ENCODE measurements at regions not wholly inside any gene's neighbourhood (a gene's known extent, or its start where the extent isn't known, plus 50 kb on each side); places are given as distances from the start of the nearest gene placed in this dataset.
"Not testable (repeated sequence)": the region's sequence is repeated elsewhere in the genome, so short reads cannot be mapped to it uniquely, and the experiment has no call there.

DNA sequence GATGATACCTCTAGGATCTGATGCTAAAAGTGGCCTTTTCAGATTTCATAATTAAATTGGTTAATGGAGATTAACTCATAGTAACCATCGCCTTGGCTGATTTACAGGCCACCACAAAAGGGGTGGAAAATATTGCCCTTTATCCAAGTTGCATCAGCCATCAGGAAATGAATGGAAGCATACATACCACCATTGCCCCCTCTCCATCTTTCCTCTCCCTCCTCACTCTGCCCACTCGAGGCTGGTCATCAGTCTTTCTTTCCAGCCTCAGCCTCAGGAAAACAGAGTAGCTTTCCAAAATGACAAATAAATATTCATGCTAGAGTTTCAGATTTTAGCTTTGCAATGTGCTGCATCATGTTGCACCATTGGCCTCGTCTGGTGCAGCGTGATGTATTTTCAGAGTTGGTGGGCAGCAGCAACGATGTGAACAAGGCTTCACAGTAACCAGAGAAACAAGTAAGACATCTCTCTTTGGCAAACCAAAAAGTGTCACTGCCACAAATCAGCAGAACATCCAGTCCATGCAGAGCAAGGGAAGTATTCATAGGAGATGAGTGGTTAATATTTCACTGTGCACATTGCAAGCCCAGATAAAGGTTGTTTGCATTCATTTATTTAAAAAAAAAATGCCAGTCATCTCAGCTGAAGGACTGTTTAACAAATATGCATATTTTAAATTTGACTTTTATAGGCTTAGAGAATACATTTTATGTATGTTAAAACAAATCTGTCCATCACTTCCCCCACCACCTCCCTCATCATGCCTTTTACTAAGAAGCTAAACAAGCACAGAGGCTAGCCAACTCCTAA, 136.7 kb upstream of the FAT3 start:
- no peaks in the 10 kb centered on the region for H3K9me3 ChIP-seq (ENCODE audit: control insufficient read depth in 3 of 3, low read length in 3 of 3)
- H3K27ac ChIP-seq (ENCODE audit: low read depth, low read length), result no peak overlapping the region
- H3K9ac ChIP-seq (ENCODE audit: low read depth in 1 of 3, low read length in 3 of 3), result no peak overlapping the region
- no peak overlapping the region for H3K4me3 ChIP-seq (ENCODE audit: low read length in 3 of 3)
- H3K4me1 ChIP-seq (ENCODE audit: control insufficient read depth in 3 of 3, insufficient read depth in 3 of 3, low read length in 3 of 3), result no peaks in the 10 kb centered on the region
- H3K27me3 ChIP-seq (ENCODE audit: control insufficient read depth in 3 of 3, insufficient read depth in 3 of 3, low read length in 3 of 3), result no peaks in the 10 kb centered on the region
- H3K36me3 ChIP-seq (ENCODE audit: control insufficient read depth in 3 of 3, insufficient read depth in 3 of 3, low read length in 3 of 3), result no peaks in the 10 kb centered on the region

- Histone ChIP-seq H3K4me1 (ENCODE audit: control insufficient read depth in 3 of 3, insufficient read depth in 3 of 3, low read length in 3 of 3) (no peaks in the 10 kb centered on the region), H3K9ac (ENCODE audit: low read depth in 1 of 3, low read length in 3 of 3) (no peak overlapping the region), H3K36me3 (ENCODE audit: control insufficient read depth in 3 of 3, insufficient read depth in 3 of 3, low read length in 3 of 3) (no peaks in the 10 kb centered on the region), H3K27ac (ENCODE audit: low read depth, low read length) (no peak overlapping the region), H3K4me3 (ENCODE audit: low read length in 3 of 3) (no peak overlapping the region), H3K9me3 (ENCODE audit: control insufficient read depth in 3 of 3, low read length in 3 of 3) (peaks cover 0 to 2% (median 0%) of the 10 kb centered on the region in 3 donors), H3K27me3 (ENCODE audit: control insufficient read depth in 3 of 3, insufficient read depth in 3 of 3, low read length in 3 of 3) (no peaks in the 10 kb centered on the region)
Measured at GRCh38 chr11:92083123-92083522, 141.5 kb upstream of the FAT3 start.

DNA sequence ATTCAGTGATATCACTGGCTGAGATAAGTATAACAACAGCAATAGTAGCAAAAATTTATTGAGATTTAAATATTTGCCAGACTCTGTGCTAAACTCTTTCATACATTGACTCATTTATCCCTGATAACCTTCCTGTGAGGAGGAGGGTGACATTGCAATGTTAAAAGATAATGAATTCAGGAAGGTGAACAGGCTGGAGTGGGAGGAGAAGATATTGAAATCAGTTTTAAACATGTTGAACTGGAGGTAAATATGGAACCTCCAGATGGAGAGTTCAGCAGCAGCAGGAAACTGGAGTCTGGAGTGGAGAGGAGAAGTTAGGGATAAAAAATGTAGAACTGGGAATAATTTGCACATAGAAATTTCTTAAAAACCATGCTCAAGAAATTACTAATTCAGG, 142.0 kb upstream of the FAT3 start:
- no peaks in the 10 kb centered on the region for H3K4me1 ChIP-seq (ENCODE audit: control insufficient read depth in 3 of 3, insufficient read depth in 3 of 3, low read length in 3 of 3)
- no peak overlapping the region for H3K27ac ChIP-seq (ENCODE audit: low read depth, low read length)
- no peak overlapping the region for H3K4me3 ChIP-seq (ENCODE audit: low read length in 3 of 3)
- H3K9me3 ChIP-seq (ENCODE audit: control insufficient read depth in 3 of 3, low read length in 3 of 3), result peaks cover 0 to 2% (median 0%) of the 10 kb centered on the region in 3 donors
- no peaks in the 10 kb centered on the region for H3K27me3 ChIP-seq (ENCODE audit: control insufficient read depth in 3 of 3, insufficient read depth in 3 of 3, low read length in 3 of 3)
- no peaks in the 10 kb centered on the region for H3K36me3 ChIP-seq (ENCODE audit: control insufficient read depth in 3 of 3, insufficient read depth in 3 of 3, low read length in 3 of 3)
- H3K9ac ChIP-seq (ENCODE audit: low read depth in 1 of 3, low read length in 3 of 3), result no peak overlapping the region

GRCh38 chr11:92074498-92074897, 150.1 kb upstream of the FAT3 start:
- H3K9ac ChIP-seq (ENCODE audit: low read depth in 1 of 3, low read length in 3 of 3); H3K4me3 ChIP-seq (ENCODE audit: low read length in 3 of 3); H3K36me3 ChIP-seq (ENCODE audit: control insufficient read depth in 3 of 3, insufficient read depth in 3 of 3, low read length in 3 of 3); H3K9me3 ChIP-seq (ENCODE audit: control insufficient read depth in 3 of 3, low read length in 3 of 3); H3K27ac ChIP-seq (ENCODE audit: low read depth, low read length); H3K4me1 ChIP-seq (ENCODE audit: control insufficient read depth in 3 of 3, insufficient read depth in 3 of 3, low read length in 3 of 3); H3K27me3 ChIP-seq (ENCODE audit: control insufficient read depth in 3 of 3, insufficient read depth in 3 of 3, low read length in 3 of 3): not testable (repeated sequence)

DNA sequence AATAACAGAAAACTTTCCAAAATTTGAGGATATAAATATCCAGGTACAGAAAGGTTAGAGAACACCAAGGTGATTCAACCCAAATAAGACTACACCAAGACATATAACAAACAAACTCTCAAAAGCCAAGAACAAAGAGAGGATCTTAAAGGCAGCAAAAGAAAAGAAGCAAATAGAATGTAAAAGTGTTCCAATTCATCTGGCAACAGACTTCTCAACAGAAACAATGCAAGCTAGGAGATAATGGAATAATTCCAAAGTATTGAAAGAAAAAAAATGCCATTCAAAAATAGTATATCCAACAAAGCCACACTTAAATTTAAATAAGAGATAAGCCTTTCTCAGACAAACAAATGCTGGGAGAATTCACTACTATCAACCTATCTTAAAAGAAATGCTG, 153.0 kb upstream of the FAT3 start:
- H3K9me3 ChIP-seq (ENCODE audit: control insufficient read depth in 3 of 3, low read length in 3 of 3), result no peaks in the 10 kb centered on the region
- H3K36me3 ChIP-seq (ENCODE audit: control insufficient read depth in 3 of 3, insufficient read depth in 3 of 3, low read length in 3 of 3), result no peaks in the 10 kb centered on the region
- no peak overlapping the region for H3K4me3 ChIP-seq (ENCODE audit: low read length in 3 of 3)
- H3K9ac ChIP-seq (ENCODE audit: low read depth in 1 of 3, low read length in 3 of 3), result no peak overlapping the region
- H3K4me1 ChIP-seq (ENCODE audit: control insufficient read depth in 3 of 3, insufficient read depth in 3 of 3, low read length in 3 of 3), result no peaks in the 10 kb centered on the region
- H3K27me3 ChIP-seq (ENCODE audit: control insufficient read depth in 3 of 3, insufficient read depth in 3 of 3, low read length in 3 of 3), result no peaks in the 10 kb centered on the region
- H3K27ac ChIP-seq (ENCODE audit: low read depth, low read length), result no peak overlapping the region

DNA sequence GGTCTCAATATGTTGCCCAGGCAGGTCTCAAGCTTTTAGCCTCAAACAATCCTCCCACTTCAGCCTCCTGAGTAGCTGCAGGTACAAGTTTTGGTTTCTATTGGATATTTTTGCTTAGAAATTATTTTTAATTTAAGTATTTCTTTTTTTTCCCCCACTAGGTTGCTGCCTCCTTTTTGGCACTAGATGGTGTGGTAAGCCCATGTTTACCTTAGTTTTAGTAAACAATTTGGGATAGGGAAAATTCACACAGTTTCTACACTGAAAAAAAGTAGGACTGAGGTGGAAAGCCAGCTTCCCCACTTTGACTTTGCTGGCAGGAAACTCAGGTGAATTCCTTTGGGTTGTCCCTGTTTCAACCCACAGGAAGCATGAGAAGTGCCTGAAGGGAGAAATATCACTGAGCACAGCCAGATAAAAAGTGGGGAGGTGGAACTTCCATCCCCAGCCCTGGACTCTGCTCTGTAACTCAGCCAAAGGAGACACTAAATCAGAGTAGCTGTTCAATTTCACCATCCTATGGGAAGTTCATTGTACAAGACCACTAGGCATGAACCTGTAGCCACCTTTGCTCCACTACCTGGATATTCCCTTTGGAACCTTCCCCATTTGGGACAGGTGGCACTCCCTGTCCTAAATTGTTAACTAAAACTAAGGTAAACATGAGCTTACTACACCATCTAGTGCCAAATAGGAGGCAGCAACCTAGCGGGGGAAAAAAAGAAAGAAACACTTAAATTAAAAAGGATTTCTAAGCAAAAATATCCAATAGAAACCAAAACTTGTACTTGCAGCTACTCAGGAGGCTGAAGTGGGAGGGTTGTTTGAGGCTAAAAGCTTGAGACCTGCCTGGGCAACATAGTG, 154.4 kb upstream of the FAT3 start:
- no peaks in the 10 kb centered on the region for H3K27me3 ChIP-seq (ENCODE audit: control insufficient read depth in 3 of 3, insufficient read depth in 3 of 3, low read length in 3 of 3)

DNA sequence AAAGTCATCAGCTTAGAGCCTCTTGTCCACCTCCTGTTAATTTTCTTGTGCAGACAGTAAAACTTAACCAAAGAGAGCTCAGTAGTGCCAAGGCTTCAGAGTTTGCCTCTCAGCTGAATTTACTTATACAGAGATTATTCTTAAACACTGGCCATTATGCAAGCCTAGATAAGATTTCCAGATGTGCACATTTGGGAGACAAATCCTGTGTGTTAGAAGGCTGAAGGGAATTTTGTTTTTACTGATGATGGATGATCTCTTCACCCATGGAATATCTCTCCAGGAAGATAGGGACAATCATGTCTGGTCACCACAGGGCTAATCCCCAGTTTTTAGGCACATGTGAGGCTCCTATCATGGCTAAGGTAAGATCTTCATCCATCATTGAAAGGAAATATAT, 157.6 kb upstream of the FAT3 start:
- H3K36me3 ChIP-seq (ENCODE audit: control insufficient read depth in 3 of 3, insufficient read depth in 3 of 3, low read length in 3 of 3), result no peaks in the 10 kb centered on the region

More for the DNA sequence above, 154.4 kb upstream of the FAT3 start:
- no peaks in the 10 kb centered on the region for H3K4me1 ChIP-seq (ENCODE audit: control insufficient read depth in 3 of 3, insufficient read depth in 3 of 3, low read length in 3 of 3)
- H3K36me3 ChIP-seq (ENCODE audit: control insufficient read depth in 3 of 3, insufficient read depth in 3 of 3, low read length in 3 of 3), result no peaks in the 10 kb centered on the region
- no peaks in the 10 kb centered on the region for H3K9me3 ChIP-seq (ENCODE audit: control insufficient read depth in 3 of 3, low read length in 3 of 3)
- no peak overlapping the region for H3K27ac ChIP-seq (ENCODE audit: low read depth, low read length)
- no peak overlapping the region for H3K4me3 ChIP-seq (ENCODE audit: low read length in 3 of 3)
- H3K9ac ChIP-seq (ENCODE audit: low read depth in 1 of 3, low read length in 3 of 3), result no peak overlapping the region

GRCh38 chr11:92061456-92062062, 163.1 kb upstream of the FAT3 start:
- H3K36me3 ChIP-seq (ENCODE audit: control insufficient read depth in 3 of 3, insufficient read depth in 3 of 3, low read length in 3 of 3), result no peaks in the 10 kb centered on the region
- H3K27me3 ChIP-seq (ENCODE audit: control insufficient read depth in 3 of 3, insufficient read depth in 3 of 3, low read length in 3 of 3), result no peaks in the 10 kb centered on the region
- no peaks in the 10 kb centered on the region for H3K4me1 ChIP-seq (ENCODE audit: control insufficient read depth in 3 of 3, insufficient read depth in 3 of 3, low read length in 3 of 3)
- no peak overlapping the region for H3K4me3 ChIP-seq (ENCODE audit: low read length in 3 of 3)
- H3K9me3 ChIP-seq (ENCODE audit: control insufficient read depth in 3 of 3, low read length in 3 of 3), result no peaks in the 10 kb centered on the region
- H3K27ac ChIP-seq (ENCODE audit: low read depth, low read length), result no peak overlapping the region
- no peak overlapping the region for H3K9ac ChIP-seq (ENCODE audit: low read depth in 1 of 3, low read length in 3 of 3)

More for the DNA sequence above, 157.6 kb upstream of the FAT3 start:
- no peak overlapping the region for H3K4me3 ChIP-seq (ENCODE audit: low read length in 3 of 3)
- H3K27me3 ChIP-seq (ENCODE audit: control insufficient read depth in 3 of 3, insufficient read depth in 3 of 3, low read length in 3 of 3), result no peaks in the 10 kb centered on the region
- no peaks in the 10 kb centered on the region for H3K4me1 ChIP-seq (ENCODE audit: control insufficient read depth in 3 of 3, insufficient read depth in 3 of 3, low read length in 3 of 3)
- H3K27ac ChIP-seq (ENCODE audit: low read depth, low read length), result no peak overlapping the region
- no peak overlapping the region for H3K9ac ChIP-seq (ENCODE audit: low read depth in 1 of 3, low read length in 3 of 3)
- no peaks in the 10 kb centered on the region for H3K9me3 ChIP-seq (ENCODE audit: control insufficient read depth in 3 of 3, low read length in 3 of 3)

GRCh38 chr11:92057849-92058442, 166.7 kb upstream of the FAT3 start:
- Histone ChIP-seq H3K9me3 (ENCODE audit: control insufficient read depth in 3 of 3, low read length in 3 of 3) (no peaks in the 10 kb centered on the region), H3K4me1 (ENCODE audit: control insufficient read depth in 3 of 3, insufficient read depth in 3 of 3, low read length in 3 of 3) (no peaks in the 10 kb centered on the region), H3K4me3 (ENCODE audit: low read length in 3 of 3) (no peak overlapping the region), H3K27me3 (ENCODE audit: control insufficient read depth in 3 of 3, insufficient read depth in 3 of 3, low read length in 3 of 3) (no peaks in the 10 kb centered on the region), H3K36me3 (ENCODE audit: control insufficient read depth in 3 of 3, insufficient read depth in 3 of 3, low read length in 3 of 3) (no peaks in the 10 kb centered on the region), H3K9ac (ENCODE audit: low read depth in 1 of 3, low read length in 3 of 3) (no peak overlapping the region), H3K27ac (ENCODE audit: low read depth, low read length) (no peak overlapping the region)

Measured in skeletal muscle tissue (tissue), 3 donors.